ENCODE measurements at regions not wholly inside any gene's neighbourhood (a gene's known extent, or its start where the extent isn't known, plus 50 kb on each side); places are given as distances from the start of the nearest gene placed in this dataset.
A peak's percentile ranks its signal among the peaks of the same experiment; 100 is the strongest.

DNA sequence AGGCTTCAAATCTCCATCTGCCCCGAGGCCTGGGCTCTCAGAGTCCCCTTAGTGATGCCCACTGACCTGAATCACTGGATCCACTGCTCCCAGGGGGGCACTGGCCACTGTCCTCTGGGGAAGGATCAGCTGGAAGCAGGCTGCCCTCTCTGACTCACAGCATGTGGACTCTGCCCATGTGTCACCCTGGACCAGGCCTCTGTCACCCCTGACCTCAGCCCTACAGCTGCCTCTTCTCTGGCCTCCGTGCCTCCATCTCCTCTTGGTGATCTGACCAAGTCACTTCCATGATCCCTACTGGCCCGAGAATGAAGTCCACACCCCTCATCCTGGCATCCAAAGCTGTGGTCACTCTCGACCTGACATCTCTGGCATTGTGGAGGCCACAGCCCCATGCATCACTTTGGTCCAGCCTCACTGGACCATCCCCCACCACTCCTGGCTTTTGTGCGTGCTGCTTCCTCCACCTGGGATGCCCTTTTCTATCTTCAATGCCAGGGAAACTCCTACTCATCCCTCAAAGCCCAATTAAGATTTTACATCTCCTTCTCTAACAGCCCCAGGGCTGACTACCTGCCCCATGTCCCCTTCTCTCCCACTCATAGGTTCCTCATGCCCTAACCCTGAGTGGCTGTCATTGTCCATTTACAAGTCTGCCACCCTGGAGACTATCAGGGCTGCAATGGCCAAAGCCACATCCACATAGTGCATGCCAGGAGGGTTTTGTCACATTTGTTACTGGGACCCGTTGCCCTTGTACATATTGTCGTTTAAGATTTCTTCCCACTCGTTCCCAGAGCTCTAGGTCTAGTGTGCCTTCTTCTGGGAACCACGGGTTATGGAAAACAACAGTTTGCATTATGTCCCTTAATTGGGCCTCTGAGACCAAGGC, 685.0 kb downstream of the MATN1 start:
- H3K36me3 ChIP-seq (ENCODE audit: control insufficient read depth, insufficient read depth, low read length) = no peaks in the 10 kb centered on the region
- peak; percentile 14 for DNase-seq
- no peak overlapping the region for H3K4me3 ChIP-seq (ENCODE audit: low read length)
- H3K27me3 ChIP-seq (ENCODE audit: control insufficient read depth, insufficient read depth, low read length) = no peaks in the 10 kb centered on the region
- 55% methylated on average over 7 of the region's 9 CpGs for WGBS (ENCODE audit: insufficient coverage)
- no peaks in the 10 kb centered on the region for H3K4me1 ChIP-seq (ENCODE audit: control insufficient read depth, insufficient read depth, low read length)
- peaks cover 7% of the 10 kb centered on the region for H3K9me3 ChIP-seq (replicated peaks; ENCODE audit: control insufficient read depth, low read depth, low read length)
- no peak overlapping the region for H3K27ac ChIP-seq (ENCODE audit: low read length)

DNA sequence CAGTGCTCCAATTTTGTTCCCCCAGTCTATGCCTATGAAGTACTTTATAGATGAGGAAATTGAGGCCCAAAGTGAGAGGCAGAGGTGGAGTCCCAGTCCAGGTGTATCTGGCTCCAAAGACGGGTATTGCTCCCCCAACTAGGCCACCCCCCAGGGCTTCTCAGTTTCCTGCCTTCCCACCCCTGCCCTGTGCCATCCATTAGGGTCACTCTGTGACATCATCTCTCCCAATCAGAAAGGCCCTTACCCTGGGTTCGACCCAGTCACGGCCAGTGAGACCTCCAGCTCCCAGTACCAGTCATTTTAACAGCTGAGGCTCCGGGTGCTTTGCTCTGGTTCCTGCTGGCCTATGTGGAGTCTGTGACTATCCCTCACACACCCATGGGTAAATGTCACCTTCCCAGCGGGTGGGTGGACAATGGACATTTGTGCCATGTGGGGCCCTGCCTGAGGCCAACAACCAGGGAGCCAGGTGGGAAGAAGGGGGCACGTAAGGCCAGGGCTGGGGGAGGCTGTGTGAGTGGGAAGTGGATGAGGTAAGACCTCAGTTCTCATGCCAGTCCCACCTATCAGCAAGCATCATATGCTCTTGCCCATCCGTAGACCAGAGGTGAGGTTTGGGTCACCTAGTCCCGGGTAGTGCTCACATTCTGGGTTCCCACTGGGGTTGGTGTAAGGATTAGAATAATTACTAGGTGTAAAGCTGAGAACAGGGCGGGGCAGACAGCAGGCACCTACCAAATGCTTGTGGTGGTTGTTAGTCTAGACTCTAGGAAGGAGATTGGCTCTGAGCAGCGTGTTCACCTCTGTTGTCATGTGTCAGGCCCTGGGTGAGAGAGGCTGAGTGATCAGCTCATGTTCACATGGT, 685.9 kb downstream of the MATN1 start:
- no peaks in the 10 kb centered on the region for H3K27me3 ChIP-seq (ENCODE audit: control insufficient read depth, insufficient read depth, low read length)
- H3K4me1 ChIP-seq (ENCODE audit: control insufficient read depth, insufficient read depth, low read length) = no peaks in the 10 kb centered on the region
- no peak for DNase-seq
- no peaks in the 10 kb centered on the region for H3K36me3 ChIP-seq (ENCODE audit: control insufficient read depth, insufficient read depth, low read length)
- no peak overlapping the region for H3K27ac ChIP-seq (ENCODE audit: low read length)
- 78% methylated on average over 7 of the region's 10 CpGs for WGBS (ENCODE audit: insufficient coverage)
- peaks cover 2% of the 10 kb centered on the region for H3K9me3 ChIP-seq (replicated peaks; ENCODE audit: control insufficient read depth, low read depth, low read length)
- H3K4me3 ChIP-seq (ENCODE audit: low read length) = no peak overlapping the region

DNA sequence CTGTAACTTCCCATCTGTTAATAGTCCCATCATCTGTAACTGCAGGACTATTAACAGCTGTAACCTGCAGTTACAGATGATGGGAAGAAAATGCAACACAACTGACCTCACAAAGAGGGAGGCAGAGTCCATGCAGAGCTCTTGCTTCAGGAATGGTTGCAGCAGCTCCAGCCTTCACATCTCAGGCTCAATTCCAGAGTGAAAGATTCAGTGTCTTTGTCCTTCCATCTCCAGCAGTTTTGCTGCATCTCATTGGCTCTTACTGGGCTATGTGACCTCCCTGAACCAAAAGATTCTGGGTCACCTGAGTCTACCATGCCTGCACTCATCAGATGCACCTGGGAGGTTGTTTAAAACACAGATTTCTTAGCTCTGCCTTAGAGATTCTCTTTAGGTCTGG, 686.7 kb downstream of the MATN1 start:
- DNase-seq = no peak
- no peaks in the 10 kb centered on the region for H3K9me3 ChIP-seq (replicated peaks; ENCODE audit: control insufficient read depth, low read depth, low read length)
- H3K4me1 ChIP-seq (ENCODE audit: control insufficient read depth, insufficient read depth, low read length) = no peaks in the 10 kb centered on the region
- H3K27me3 ChIP-seq (ENCODE audit: control insufficient read depth, insufficient read depth, low read length) = no peaks in the 10 kb centered on the region
- no peak overlapping the region for H3K4me3 ChIP-seq (ENCODE audit: low read length)
- no peaks in the 10 kb centered on the region for H3K36me3 ChIP-seq (ENCODE audit: control insufficient read depth, insufficient read depth, low read length)
- H3K27ac ChIP-seq (ENCODE audit: low read length) = no peak overlapping the region

DNA sequence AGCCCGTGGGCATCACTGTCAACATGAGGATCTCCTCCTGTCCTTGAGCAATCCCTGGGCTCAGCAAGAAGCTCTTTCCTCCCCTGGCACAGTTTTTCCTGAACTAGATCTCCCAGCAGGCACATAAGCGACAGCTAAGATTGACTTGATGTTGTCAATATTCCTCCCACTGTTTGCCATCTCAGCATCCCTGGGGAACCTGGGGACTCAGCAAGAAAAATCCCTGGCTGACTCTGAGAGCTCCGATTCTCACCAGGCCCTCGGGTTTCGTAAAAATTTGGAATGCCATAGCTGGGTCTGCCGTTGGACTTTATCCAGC, 687.2 kb downstream of the MATN1 start:
- DNase-seq = no peak
- WGBS (ENCODE audit: insufficient coverage) = 74% methylated on average over 6 of the region's 6 CpGs

DNA sequence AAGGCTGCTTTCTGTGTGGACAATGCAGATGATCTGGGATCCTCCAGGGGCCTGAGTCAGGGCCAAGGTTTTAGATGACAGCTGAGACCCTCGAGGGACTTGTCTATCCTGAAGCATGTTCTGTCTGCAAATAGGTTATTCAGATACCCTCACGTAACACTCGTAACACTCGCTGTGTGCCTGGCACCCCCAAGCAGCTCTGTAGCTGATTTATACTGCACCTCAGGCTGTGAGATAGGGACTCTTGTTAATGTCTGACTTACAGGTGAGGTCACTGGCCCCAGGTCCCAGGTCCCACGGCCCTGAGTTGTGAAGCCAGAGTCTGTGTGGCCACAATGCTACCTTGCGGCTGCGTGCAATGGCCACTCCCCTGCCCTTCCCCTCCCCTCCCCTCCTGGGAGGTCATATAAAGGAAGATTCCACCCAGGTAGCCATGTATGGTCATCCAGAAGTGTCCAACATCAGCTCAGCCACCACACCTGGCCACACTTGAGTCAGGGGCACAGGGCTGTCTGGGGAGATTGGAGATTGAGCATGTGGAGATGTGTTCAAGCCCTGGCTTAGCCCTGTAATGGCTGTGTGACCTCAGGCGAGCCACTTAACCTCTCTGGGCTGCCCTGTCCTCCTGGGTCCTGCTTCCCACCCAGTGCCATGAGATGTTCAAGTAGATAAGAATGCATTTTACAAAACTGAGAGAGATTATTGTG, 687.7 kb downstream of the MATN1 start:
- 62% methylated on average over 3 of the region's 8 CpGs for WGBS (ENCODE audit: insufficient coverage)

More for the DNA sequence above, 687.2 kb downstream of the MATN1 start:
- Histone ChIP-seq H3K4me1 (ENCODE audit: control insufficient read depth, insufficient read depth, low read length) (no peaks in the 10 kb centered on the region), H3K4me3 (ENCODE audit: low read length) (no peak overlapping the region), H3K36me3 (ENCODE audit: control insufficient read depth, insufficient read depth, low read length) (no peaks in the 10 kb centered on the region), H3K9me3 (replicated peaks; ENCODE audit: control insufficient read depth, low read depth, low read length) (no peaks in the 10 kb centered on the region), H3K27me3 (ENCODE audit: control insufficient read depth, insufficient read depth, low read length) (no peaks in the 10 kb centered on the region), H3K27ac (ENCODE audit: low read length) (no peak overlapping the region)

DNA sequence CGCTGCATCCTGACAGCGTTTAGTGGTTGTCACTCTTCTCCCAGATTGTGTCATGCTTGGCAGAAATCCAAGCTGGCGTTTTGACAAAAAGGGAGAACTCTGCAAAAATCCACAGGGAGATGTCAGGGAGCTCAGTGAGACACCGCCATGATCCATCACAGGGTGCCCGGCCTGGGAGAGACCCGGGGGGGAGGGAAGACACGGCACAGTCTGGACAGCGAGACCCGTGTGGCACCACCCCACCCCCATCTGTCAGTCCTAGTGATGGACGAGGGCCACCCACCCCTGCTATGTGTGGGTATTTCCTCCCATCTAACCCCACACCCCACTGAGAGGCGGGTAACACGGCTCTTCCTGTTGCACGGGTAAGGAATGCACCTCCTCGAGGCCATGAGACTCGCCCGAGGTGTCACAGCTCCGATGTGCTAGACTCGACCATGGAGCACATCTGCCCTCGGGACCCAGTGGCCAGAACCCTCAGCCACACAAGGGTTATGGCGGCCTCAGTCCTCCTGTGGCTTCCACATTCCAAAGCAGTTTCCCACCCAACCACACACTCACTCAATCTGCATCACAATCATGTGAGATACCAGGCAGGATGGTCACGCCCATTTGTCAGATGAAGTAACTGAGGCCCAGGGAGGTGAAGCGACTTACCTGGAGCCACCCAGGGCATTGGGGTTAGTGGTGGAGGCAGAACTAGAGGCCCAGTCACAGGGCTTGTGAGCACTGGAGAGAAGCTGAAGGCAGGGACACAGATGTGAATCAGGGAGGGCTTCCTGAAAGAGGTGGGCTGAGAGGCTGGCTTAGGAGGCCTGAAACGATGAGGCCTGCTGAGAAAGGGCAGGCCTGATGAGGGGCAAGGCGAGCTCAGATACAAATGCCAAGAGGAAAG, 688.5 kb downstream of the MATN1 start:
- H3K27me3 ChIP-seq (ENCODE audit: control insufficient read depth, insufficient read depth, low read length) = no peaks in the 10 kb centered on the region
- H3K9me3 ChIP-seq (replicated peaks; ENCODE audit: control insufficient read depth, low read depth, low read length) = no peaks in the 10 kb centered on the region
- H3K27ac ChIP-seq (ENCODE audit: low read length) = no peak overlapping the region
- H3K36me3 ChIP-seq (ENCODE audit: control insufficient read depth, insufficient read depth, low read length) = no peaks in the 10 kb centered on the region
- H3K4me3 ChIP-seq (ENCODE audit: low read length) = no peak overlapping the region
- peak; percentile 47 for DNase-seq
- no peaks in the 10 kb centered on the region for H3K4me1 ChIP-seq (ENCODE audit: control insufficient read depth, insufficient read depth, low read length)
- WGBS (ENCODE audit: insufficient coverage) = 39% methylated on average over 14 of the region's 24 CpGs

More for the DNA sequence above, 687.7 kb downstream of the MATN1 start:
- no peaks in the 10 kb centered on the region for H3K27me3 ChIP-seq (ENCODE audit: control insufficient read depth, insufficient read depth, low read length)
- H3K27ac ChIP-seq (ENCODE audit: low read length) = no peak overlapping the region
- no peaks in the 10 kb centered on the region for H3K36me3 ChIP-seq (ENCODE audit: control insufficient read depth, insufficient read depth, low read length)
- DNase-seq = no peak
- no peaks in the 10 kb centered on the region for H3K4me1 ChIP-seq (ENCODE audit: control insufficient read depth, insufficient read depth, low read length)
- no peak overlapping the region for H3K4me3 ChIP-seq (ENCODE audit: low read length)
- H3K9me3 ChIP-seq (replicated peaks; ENCODE audit: control insufficient read depth, low read depth, low read length) = no peaks in the 10 kb centered on the region

DNA sequence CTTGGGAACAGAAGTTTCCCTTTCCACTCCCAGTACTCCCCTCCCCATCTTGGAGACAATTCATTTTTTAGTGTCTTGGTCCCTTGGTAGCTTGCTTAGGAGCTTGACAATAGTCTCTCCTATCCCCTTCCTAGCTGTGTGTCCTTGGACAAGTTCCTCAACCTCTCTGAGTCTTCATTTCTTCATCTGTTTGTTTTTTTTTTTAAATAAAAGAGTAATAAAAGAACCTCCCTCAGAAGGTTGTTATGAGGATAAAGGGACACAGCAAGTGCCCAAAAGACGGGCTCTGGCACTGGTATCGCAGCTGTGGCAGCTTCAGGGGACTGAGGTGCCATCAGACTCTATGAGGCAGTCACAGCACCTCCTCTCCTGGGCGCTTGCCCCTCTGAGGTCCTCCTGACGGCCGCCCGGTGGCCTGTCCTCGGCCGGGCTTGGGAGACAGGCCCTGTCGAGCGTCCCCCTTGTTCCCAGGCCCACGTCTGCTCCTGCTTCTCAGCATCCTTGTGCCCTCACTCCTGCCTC, 689.2 kb downstream of the MATN1 start:
- no peaks in the 10 kb centered on the region for H3K4me1 ChIP-seq (ENCODE audit: control insufficient read depth, insufficient read depth, low read length)
- no peak overlapping the region for H3K27ac ChIP-seq (ENCODE audit: low read length)
- peaks cover 3% of the 10 kb centered on the region for H3K27me3 ChIP-seq (ENCODE audit: control insufficient read depth, insufficient read depth, low read length)
- DNase-seq = no peak
- H3K36me3 ChIP-seq (ENCODE audit: control insufficient read depth, insufficient read depth, low read length) = no peaks in the 10 kb centered on the region
- no peak overlapping the region for H3K4me3 ChIP-seq (ENCODE audit: low read length)
- H3K9me3 ChIP-seq (replicated peaks; ENCODE audit: control insufficient read depth, low read depth, low read length) = no peaks in the 10 kb centered on the region
- 66% methylated on average over 11 of the region's 11 CpGs for WGBS (ENCODE audit: insufficient coverage)

DNA sequence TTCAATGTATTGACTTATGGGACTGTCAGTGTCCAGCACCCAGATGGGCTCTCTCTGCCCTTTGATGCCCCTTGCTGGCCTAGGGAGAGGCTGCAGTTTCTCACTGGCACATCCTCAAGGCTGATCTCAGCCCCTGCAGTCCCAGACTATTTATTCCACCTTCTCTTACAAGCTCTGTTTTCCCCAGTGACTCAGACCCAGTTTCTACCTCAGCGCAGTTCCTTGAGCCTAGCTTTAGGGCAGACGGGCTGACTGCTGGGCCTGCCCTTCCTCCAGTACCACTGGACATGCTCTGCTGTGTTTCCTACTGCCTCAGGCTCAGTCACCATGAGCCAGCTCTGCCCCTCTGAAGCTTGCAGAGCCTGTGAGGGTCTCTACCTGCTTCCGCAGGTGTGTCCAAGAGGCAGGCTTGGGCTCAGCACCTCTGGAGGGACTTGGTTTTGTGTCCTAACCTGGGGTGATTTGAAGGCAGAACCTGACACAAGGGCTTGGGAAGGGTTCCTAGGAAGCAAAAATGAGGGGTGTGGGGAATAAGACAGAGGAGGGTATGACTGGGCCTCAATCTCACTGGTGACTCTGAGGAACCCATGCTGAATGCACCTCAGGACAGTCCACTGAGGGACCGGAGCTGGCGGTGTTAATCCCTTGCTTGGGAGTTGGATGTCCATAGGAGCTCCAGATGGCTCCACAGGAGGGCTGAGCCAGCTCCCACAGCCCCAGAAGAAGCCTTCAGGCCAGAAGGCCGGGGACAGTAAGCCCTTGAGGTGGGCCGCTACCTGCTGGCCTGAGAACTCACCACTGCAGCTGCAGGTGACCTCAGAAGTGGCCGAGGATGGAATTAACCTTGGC, 689.9 kb downstream of the MATN1 start:
- Histone ChIP-seq H3K27me3 (ENCODE audit: control insufficient read depth, insufficient read depth, low read length) (peaks cover 3% of the 10 kb centered on the region), H3K36me3 (ENCODE audit: control insufficient read depth, insufficient read depth, low read length) (no peaks in the 10 kb centered on the region), H3K9me3 (replicated peaks; ENCODE audit: control insufficient read depth, low read depth, low read length) (no peaks in the 10 kb centered on the region), H3K4me1 (ENCODE audit: control insufficient read depth, insufficient read depth, low read length) (no peaks in the 10 kb centered on the region), H3K4me3 (ENCODE audit: low read length) (no peak overlapping the region), H3K27ac (ENCODE audit: low read length) (no peak overlapping the region)
- 76% methylated on average over 6 of the region's 8 CpGs for WGBS (ENCODE audit: insufficient coverage)
- DNase-seq = no peak

DNA sequence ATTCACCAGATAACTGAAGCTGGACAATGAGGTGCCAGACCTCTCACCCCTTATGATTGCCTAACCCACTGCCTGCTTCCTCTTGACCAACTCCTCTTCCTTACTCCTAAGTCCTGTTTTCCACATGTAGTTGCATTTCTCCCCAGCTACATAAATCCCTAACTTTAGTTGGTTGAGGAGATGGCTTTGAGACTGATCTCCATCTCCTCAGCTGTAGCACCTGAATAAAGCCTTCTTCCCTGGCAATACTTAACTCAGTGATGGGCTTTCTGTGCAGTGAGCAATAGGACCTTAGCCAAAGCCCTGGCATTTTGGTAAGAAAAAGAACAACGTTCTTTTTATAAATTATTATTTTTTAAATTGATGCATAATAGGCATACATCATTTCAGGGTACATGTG, 691.1 kb downstream of the MATN1 start:
- Histone ChIP-seq H3K36me3 (ENCODE audit: control insufficient read depth, insufficient read depth, low read length) (no peaks in the 10 kb centered on the region), H3K9me3 (replicated peaks; ENCODE audit: control insufficient read depth, low read depth, low read length) (no peaks in the 10 kb centered on the region), H3K27me3 (ENCODE audit: control insufficient read depth, insufficient read depth, low read length) (peaks cover 3% of the 10 kb centered on the region), H3K4me3 (ENCODE audit: low read length) (no peak overlapping the region), H3K4me1 (ENCODE audit: control insufficient read depth, insufficient read depth, low read length) (no peaks in the 10 kb centered on the region), H3K27ac (ENCODE audit: low read length) (no peak overlapping the region)
- WGBS (ENCODE audit: insufficient coverage) = no CpG with 5 or more reads among the region's 1 CpG
- no peak for DNase-seq
